Vagina (tissue), 2 donors: ENCODE measurements at regions not wholly inside any gene's neighbourhood (a gene's known extent, or its start where the extent isn't known, plus 50 kb on each side); places are given as distances from the start of the nearest gene placed in this dataset.

Experiments used
- POLR2A ChIP-seq, 2 donors: fragments of 450-650 bp; IDR thresholded peaks; one replicate each; pipeline ENCODE4 v1.6.1; 2017; ENCODE audit warnings: antibody characterized with exemption in 2 of 2, mild to moderate bottlenecking in 2 of 2, moderate library complexity in 2 of 2
- TF ChIP-seq, protein P1 (sequence below), 3 experiments: fragments of 450-650 bp in 2 of 3; fragments of 200-600 bp in 1 of 3; sonication (generic) in 1 of 3; IDR thresholded peaks; one replicate each; pipeline ENCODE4 v1.5.1; 2017 to 2019; ENCODE audit warnings: antibody characterized with exemption in 3 of 3, mild to moderate bottlenecking in 2 of 3, moderate library complexity in 2 of 3

DNA sequence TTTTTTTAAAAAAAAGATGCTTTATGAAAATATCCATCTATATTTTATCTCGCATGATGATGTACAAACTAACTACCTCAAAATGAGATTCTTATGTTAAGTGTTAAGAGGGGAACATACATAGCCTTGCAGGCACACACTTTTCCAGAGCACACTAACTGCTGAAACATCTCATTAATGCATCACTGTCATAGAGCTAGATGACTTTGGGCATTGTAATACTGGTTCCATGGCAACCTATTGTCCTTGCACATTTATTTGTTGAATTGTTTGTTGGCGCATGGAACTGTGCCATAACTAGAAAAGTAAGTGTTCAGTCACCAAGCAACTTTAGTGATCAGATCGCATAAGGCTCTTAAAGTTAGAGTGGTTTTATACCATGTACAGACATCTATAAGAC lies 348.3 kb downstream of the GALC start:
- TF ChIP-seq, protein P1, sequence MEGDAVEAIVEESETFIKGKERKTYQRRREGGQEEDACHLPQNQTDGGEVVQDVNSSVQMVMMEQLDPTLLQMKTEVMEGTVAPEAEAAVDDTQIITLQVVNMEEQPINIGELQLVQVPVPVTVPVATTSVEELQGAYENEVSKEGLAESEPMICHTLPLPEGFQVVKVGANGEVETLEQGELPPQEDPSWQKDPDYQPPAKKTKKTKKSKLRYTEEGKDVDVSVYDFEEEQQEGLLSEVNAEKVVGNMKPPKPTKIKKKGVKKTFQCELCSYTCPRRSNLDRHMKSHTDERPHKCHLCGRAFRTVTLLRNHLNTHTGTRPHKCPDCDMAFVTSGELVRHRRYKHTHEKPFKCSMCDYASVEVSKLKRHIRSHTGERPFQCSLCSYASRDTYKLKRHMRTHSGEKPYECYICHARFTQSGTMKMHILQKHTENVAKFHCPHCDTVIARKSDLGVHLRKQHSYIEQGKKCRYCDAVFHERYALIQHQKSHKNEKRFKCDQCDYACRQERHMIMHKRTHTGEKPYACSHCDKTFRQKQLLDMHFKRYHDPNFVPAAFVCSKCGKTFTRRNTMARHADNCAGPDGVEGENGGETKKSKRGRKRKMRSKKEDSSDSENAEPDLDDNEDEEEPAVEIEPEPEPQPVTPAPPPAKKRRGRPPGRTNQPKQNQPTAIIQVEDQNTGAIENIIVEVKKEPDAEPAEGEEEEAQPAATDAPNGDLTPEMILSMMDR (IDR thresholded peaks at IDR 0.05): no peak
- TF ChIP-seq POLR2A (IDR thresholded peaks at IDR 0.05): no peak
